ENCODE measurements at regions not wholly inside any gene's neighbourhood (a gene's known extent, or its start where the extent isn't known, plus 50 kb on each side); places are given as distances from the start of the nearest gene placed in this dataset.

DNA sequence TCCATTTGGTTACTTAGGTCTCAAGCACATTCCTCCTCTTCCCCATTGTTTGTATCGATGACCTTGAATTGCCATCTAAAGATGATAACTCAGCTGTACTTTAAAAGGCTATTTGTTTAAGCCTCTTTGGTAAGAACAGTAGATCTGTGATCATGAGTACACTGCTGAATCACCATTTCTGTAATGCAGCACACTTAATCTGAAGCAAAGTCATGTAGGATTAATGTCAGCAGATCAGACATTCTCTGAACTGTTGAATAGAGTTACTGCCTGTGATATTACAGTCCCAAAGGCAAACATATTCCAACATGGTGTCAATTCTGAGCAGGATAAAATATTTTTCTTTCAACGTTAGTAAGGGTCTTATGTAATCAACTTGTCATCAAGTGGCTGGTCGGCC lies 631.6 kb downstream of the TECRL start:
- ChIA-PET POLR2A (no interaction called here), CTCF (no interaction called here)
- Histone ChIP-seq H3K4me3 (ENCODE audit: low read depth in 2 of 2, low read length in 2 of 2) (no peak overlapping the region), H3K36me3 (ENCODE audit: control insufficient read depth, insufficient read depth, low read length) (no peaks in the 10 kb centered on the region), H3K27me3 (ENCODE audit: control insufficient read depth, insufficient read depth, low read length) (no peaks in the 10 kb centered on the region), H3K27ac (ENCODE audit: low read length) (no peak overlapping the region), H3K9me3 (ENCODE audit: control insufficient read depth, insufficient read depth, low read depth, low read length) (no peaks in the 10 kb centered on the region), H3K4me1 (ENCODE audit: control insufficient read depth, insufficient read depth, low read length) (no peaks in the 10 kb centered on the region)
- intact Hi-C loops (cut with micrococcal nuclease; ENCODE audit: unreplicated experiment): no loop called here
- ATAC-seq (no peak), DNase-seq (ENCODE audit: low read depth, low spot score) (no peak)
- no TSS peak for BruUV-seq (replicated peaks)
- TF ChIP-seq POLR2AphosphoS5 (IDR thresholded peaks at IDR 0.05; ENCODE audit: low read depth, low read length) (no peak), TCF7L2 (IDR thresholded peaks at IDR 0.05; ENCODE audit: low read depth, low read length) (no peak), SIN3A (IDR thresholded peaks at IDR 0.05; ENCODE audit: borderline replicate concordance, insufficient read depth, low read depth, low read length) (no peak)
- TF ChIP-seq, protein P1, sequence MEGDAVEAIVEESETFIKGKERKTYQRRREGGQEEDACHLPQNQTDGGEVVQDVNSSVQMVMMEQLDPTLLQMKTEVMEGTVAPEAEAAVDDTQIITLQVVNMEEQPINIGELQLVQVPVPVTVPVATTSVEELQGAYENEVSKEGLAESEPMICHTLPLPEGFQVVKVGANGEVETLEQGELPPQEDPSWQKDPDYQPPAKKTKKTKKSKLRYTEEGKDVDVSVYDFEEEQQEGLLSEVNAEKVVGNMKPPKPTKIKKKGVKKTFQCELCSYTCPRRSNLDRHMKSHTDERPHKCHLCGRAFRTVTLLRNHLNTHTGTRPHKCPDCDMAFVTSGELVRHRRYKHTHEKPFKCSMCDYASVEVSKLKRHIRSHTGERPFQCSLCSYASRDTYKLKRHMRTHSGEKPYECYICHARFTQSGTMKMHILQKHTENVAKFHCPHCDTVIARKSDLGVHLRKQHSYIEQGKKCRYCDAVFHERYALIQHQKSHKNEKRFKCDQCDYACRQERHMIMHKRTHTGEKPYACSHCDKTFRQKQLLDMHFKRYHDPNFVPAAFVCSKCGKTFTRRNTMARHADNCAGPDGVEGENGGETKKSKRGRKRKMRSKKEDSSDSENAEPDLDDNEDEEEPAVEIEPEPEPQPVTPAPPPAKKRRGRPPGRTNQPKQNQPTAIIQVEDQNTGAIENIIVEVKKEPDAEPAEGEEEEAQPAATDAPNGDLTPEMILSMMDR (IDR thresholded peaks at IDR 0.05): no peak
- TF ChIP-seq, protein P2, sequence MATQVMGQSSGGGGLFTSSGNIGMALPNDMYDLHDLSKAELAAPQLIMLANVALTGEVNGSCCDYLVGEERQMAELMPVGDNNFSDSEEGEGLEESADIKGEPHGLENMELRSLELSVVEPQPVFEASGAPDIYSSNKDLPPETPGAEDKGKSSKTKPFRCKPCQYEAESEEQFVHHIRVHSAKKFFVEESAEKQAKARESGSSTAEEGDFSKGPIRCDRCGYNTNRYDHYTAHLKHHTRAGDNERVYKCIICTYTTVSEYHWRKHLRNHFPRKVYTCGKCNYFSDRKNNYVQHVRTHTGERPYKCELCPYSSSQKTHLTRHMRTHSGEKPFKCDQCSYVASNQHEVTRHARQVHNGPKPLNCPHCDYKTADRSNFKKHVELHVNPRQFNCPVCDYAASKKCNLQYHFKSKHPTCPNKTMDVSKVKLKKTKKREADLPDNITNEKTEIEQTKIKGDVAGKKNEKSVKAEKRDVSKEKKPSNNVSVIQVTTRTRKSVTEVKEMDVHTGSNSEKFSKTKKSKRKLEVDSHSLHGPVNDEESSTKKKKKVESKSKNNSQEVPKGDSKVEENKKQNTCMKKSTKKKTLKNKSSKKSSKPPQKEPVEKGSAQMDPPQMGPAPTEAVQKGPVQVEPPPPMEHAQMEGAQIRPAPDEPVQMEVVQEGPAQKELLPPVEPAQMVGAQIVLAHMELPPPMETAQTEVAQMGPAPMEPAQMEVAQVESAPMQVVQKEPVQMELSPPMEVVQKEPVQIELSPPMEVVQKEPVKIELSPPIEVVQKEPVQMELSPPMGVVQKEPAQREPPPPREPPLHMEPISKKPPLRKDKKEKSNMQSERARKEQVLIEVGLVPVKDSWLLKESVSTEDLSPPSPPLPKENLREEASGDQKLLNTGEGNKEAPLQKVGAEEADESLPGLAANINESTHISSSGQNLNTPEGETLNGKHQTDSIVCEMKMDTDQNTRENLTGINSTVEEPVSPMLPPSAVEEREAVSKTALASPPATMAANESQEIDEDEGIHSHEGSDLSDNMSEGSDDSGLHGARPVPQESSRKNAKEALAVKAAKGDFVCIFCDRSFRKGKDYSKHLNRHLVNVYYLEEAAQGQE (IDR thresholded peaks at IDR 0.05; ENCODE audit: insufficient read depth in 1 of 2, low read depth in 2 of 2, low read length in 1 of 2): no peak
- in situ Hi-C loops (cut with HindIII; ENCODE audit: low pct_unique_long_range_greater_than_20kb, low sequenced_read_pairs): no loop called here

DNA sequence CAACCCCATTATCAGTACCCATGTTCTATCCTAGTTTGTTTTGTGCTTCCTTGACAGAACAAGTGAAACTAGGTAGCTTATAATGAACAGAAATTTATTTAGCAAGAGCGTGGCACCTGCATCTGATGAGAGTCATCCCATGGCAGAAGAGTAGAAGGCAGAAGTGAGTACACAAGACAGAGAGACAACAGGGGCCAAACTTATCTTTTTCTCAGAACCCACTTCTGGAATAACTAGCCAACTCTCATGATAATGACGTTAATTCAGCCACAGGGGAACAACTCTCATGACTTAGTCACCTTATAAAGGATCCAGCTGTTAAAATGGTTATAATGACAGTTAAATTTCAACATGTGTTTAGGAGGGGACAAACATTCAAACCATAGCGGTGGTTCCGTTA lies 644.9 kb downstream of the TECRL start:
- CTCF ChIA-PET: no interaction called here
- no peak for DNase-seq (ENCODE audit: low read depth, low spot score)
- intact Hi-C loops (cut with micrococcal nuclease; ENCODE audit: unreplicated experiment) (no loop called here), in situ Hi-C loops (cut with HindIII; ENCODE audit: low pct_unique_long_range_greater_than_20kb, low sequenced_read_pairs) (no loop called here)
- Histone ChIP-seq H3K4me1 (ENCODE audit: control insufficient read depth, insufficient read depth, low read length) (no peaks in the 10 kb centered on the region), H3K4me3 (ENCODE audit: low read depth in 2 of 2, low read length in 2 of 2) (no peak overlapping the region), H3K36me3 (ENCODE audit: control insufficient read depth, insufficient read depth, low read length) (no peaks in the 10 kb centered on the region), H3K9me3 (ENCODE audit: control insufficient read depth, insufficient read depth, low read depth, low read length) (no peaks in the 10 kb centered on the region), H3K27ac (ENCODE audit: low read length) (no peak overlapping the region), H3K27me3 (ENCODE audit: control insufficient read depth, insufficient read depth, low read length) (no peaks in the 10 kb centered on the region)
- no TSS peak for BruUV-seq (replicated peaks)
- TF ChIP-seq SIN3A (IDR thresholded peaks at IDR 0.05; ENCODE audit: borderline replicate concordance, insufficient read depth, low read depth, low read length) (no peak), POLR2AphosphoS5 (IDR thresholded peaks at IDR 0.05; ENCODE audit: low read depth, low read length) (no peak), TCF7L2 (IDR thresholded peaks at IDR 0.05; ENCODE audit: low read depth, low read length) (no peak)
- TF ChIP-seq, protein P1 (IDR thresholded peaks at IDR 0.05): no peak
- TF ChIP-seq, protein P2 (IDR thresholded peaks at IDR 0.05; ENCODE audit: insufficient read depth in 1 of 2, low read depth in 2 of 2, low read length in 1 of 2): no peak
- POLR2A ChIA-PET: no interaction called here
- ATAC-seq: no peak

All from Panc1 (cell line).